ENCODE measurements at regions not wholly inside any gene's neighbourhood (a gene's known extent, or its start where the extent isn't known, plus 50 kb on each side); places are given as distances from the start of the nearest gene placed in this dataset.

DNA sequence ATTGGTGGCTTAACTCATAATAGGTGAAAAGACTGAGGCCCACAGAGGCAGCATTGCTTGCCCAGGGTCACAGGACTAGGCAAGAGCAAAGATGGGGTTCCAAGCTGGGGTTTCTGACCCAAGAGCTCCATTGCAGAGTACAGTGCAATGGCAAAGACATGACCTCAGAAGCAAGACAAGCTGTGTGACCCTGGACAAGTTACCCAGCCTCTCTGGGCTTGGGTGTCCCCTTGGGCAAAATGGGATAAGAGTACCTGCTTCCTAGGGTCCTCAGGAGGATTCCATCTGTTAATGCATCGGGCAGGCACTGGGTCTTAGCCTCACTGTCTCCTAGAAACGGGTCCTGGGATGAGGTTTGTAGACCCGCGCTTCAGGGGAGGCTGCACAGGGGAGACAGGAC is 111.6 kb upstream of the NCOR2 start:
- Histone ChIP-seq H3K4me3 (ENCODE audit: control insufficient read depth in 2 of 3, extremely low read depth in 1 of 3, insufficient read depth in 2 of 3, low read depth in 1 of 3, low read length in 3 of 3) (no peak overlapping the region), H3K27me3 (ENCODE audit: control insufficient read depth, extremely low read depth, insufficient read depth, low read length) (no peaks in the 10 kb centered on the region), H3K36me3 (ENCODE audit: control insufficient read depth in 2 of 2, extremely low read depth in 1 of 2, insufficient read depth in 2 of 2, low read length in 2 of 2) (no peaks in the 10 kb centered on the region), H3K9me1 (ENCODE audit: control insufficient read depth, extremely low read depth, insufficient read depth, low read length) (no peaks in the 10 kb centered on the region), H3K79me2 (ENCODE audit: control insufficient read depth, insufficient read depth, low read length) (no peaks in the 10 kb centered on the region), H2AFZ (ENCODE audit: control insufficient read depth, low read length) (no peak overlapping the region), H3K27ac (ENCODE audit: control insufficient read depth, insufficient read depth, low read length) (no peak overlapping the region), H3K9ac (ENCODE audit: control insufficient read depth, extremely low read depth, insufficient read depth, low read length) (no peak overlapping the region), H4K20me1 (ENCODE audit: control insufficient read depth, extremely low read depth, insufficient read depth, low read length) (no peaks in the 10 kb centered on the region), H3K4me1 (ENCODE audit: control insufficient read depth, extremely low read depth, insufficient read depth, low read length) (peaks cover 31% of the 10 kb centered on the region), H3K4me2 (ENCODE audit: control insufficient read depth, extremely low read depth, insufficient read depth, low read depth, low read length) (no peak overlapping the region), H3K9me3 (ENCODE audit: control insufficient read depth, low read depth, low read length) (no peaks in the 10 kb centered on the region)
- no peak for FAIRE-seq
- TF ChIP-seq, protein P1, sequence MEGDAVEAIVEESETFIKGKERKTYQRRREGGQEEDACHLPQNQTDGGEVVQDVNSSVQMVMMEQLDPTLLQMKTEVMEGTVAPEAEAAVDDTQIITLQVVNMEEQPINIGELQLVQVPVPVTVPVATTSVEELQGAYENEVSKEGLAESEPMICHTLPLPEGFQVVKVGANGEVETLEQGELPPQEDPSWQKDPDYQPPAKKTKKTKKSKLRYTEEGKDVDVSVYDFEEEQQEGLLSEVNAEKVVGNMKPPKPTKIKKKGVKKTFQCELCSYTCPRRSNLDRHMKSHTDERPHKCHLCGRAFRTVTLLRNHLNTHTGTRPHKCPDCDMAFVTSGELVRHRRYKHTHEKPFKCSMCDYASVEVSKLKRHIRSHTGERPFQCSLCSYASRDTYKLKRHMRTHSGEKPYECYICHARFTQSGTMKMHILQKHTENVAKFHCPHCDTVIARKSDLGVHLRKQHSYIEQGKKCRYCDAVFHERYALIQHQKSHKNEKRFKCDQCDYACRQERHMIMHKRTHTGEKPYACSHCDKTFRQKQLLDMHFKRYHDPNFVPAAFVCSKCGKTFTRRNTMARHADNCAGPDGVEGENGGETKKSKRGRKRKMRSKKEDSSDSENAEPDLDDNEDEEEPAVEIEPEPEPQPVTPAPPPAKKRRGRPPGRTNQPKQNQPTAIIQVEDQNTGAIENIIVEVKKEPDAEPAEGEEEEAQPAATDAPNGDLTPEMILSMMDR (optimal IDR thresholded peaks at IDR 0.05 in 1 of 3, IDR thresholded peaks at IDR 0.05 in 1 of 3, conservative IDR thresholded peaks at IDR 0.05 in 1 of 3; ENCODE audit: extremely low read depth in 1 of 3, insufficient read depth in 2 of 3, low read length in 3 of 3): no peak
- TF ChIP-seq EZH2 (IDR thresholded peaks at IDR 0.05; ENCODE audit: low read length): no peak
- no peak for DNase-seq (ENCODE audit: low read depth, low spot score)
- dilution Hi-C loops (cut with MboI; ENCODE audit: extremely low pct_ligation_motif_present, low sequenced_read_pairs): no loop called here

DNA sequence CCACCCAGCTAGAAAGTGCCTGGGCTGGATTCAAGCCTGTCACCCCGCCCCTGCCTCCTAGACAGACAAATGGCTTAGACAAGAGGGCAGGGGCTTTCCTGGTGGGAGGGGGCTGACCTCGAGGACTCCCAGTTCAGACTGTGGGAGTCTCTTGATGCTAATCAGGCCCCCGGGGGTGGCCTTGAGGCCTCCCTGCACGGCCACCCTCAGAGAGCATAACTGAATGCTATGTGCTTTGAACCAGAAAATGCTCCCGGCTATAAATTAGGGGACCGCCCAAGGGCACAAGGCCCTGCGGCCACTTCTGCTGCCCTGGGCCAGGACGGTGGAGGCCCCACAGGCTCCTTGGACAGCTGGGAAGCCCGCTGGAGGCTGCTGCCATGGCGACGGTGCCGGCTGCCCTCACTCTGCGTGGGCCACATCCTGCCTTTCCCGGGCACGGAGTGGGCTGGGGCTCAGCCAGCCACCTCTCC is 111.0 kb upstream of the NCOR2 start:
- Histone ChIP-seq H3K27me3 (ENCODE audit: control insufficient read depth, extremely low read depth, insufficient read depth, low read length) (no peaks in the 10 kb centered on the region), H4K20me1 (ENCODE audit: control insufficient read depth, extremely low read depth, insufficient read depth, low read length) (no peaks in the 10 kb centered on the region), H3K4me3 (ENCODE audit: control insufficient read depth in 2 of 3, extremely low read depth in 1 of 3, insufficient read depth in 2 of 3, low read depth in 1 of 3, low read length in 3 of 3) (no peak overlapping the region), H3K9ac (ENCODE audit: control insufficient read depth, extremely low read depth, insufficient read depth, low read length) (no peak overlapping the region), H3K4me1 (ENCODE audit: control insufficient read depth, extremely low read depth, insufficient read depth, low read length) (peaks cover 29% of the 10 kb centered on the region), H3K4me2 (ENCODE audit: control insufficient read depth, extremely low read depth, insufficient read depth, low read depth, low read length) (no peak overlapping the region), H3K36me3 (ENCODE audit: control insufficient read depth in 2 of 2, extremely low read depth in 1 of 2, insufficient read depth in 2 of 2, low read length in 2 of 2) (no peaks in the 10 kb centered on the region), H2AFZ (ENCODE audit: control insufficient read depth, low read length) (no peak overlapping the region), H3K27ac (ENCODE audit: control insufficient read depth, insufficient read depth, low read length) (no peak overlapping the region), H3K79me2 (ENCODE audit: control insufficient read depth, insufficient read depth, low read length) (no peaks in the 10 kb centered on the region), H3K9me1 (ENCODE audit: control insufficient read depth, extremely low read depth, insufficient read depth, low read length) (no peaks in the 10 kb centered on the region), H3K9me3 (ENCODE audit: control insufficient read depth, low read depth, low read length) (no peaks in the 10 kb centered on the region)
- TF ChIP-seq EZH2 (IDR thresholded peaks at IDR 0.05; ENCODE audit: low read length): no peak
- TF ChIP-seq, protein P1 (optimal IDR thresholded peaks at IDR 0.05 in 1 of 3, IDR thresholded peaks at IDR 0.05 in 1 of 3, conservative IDR thresholded peaks at IDR 0.05 in 1 of 3; ENCODE audit: extremely low read depth in 1 of 3, insufficient read depth in 2 of 3, low read length in 3 of 3): no peak
- DNase-seq (ENCODE audit: low read depth, low spot score): no peak
- dilution Hi-C loops (cut with MboI; ENCODE audit: extremely low pct_ligation_motif_present, low sequenced_read_pairs): no loop called here
- no peak for FAIRE-seq
